Liver (tissue), 3 donors: ENCODE measurements at regions not wholly inside any gene's neighbourhood (a gene's known extent, or its start where the extent isn't known, plus 50 kb on each side); places are given as distances from the start of the nearest gene placed in this dataset.

Experiments
- GABPA ChIP-seq, 2 donors: IDR thresholded peaks in 1 of 2; conservative IDR thresholded peaks in 1 of 2; 2 replicates each; pipeline ENCODE4 v1.6.1; 2016; ENCODE audit warnings: antibody characterized with exemption in 2 of 2, mild to moderate bottlenecking in 1 of 2, moderate library complexity in 1 of 2
- JUND ChIP-seq, 2 donors: IDR thresholded peaks; 2 replicates each; pipeline ENCODE4 v1.6.1; 2016; ENCODE audit warnings: antibody characterized with exemption in 2 of 2
- NR2F2 ChIP-seq: IDR thresholded peaks from 2 replicates; pipeline ENCODE4 v1.6.1; 2016; ENCODE audit warnings: antibody characterized with exemption
- RAD21 ChIP-seq, 2 donors: IDR thresholded peaks; 2 replicates each; pipeline ENCODE4 v1.6.1; 2016; ENCODE audit warnings: antibody characterized with exemption in 2 of 2, mild to moderate bottlenecking in 2 of 2
- SP1 ChIP-seq: IDR thresholded peaks from 2 replicates; pipeline ENCODE4 v1.6.1; 2018; ENCODE audit warnings: antibody characterized with exemption, mild to moderate bottlenecking
- TAF1 ChIP-seq: conservative IDR thresholded peaks from 2 replicates; pipeline ENCODE4 v1.6.1; 2016; ENCODE audit warnings: antibody characterized with exemption, mild to moderate bottlenecking
- YY1 ChIP-seq: IDR thresholded peaks from 2 replicates; pipeline ENCODE4 v1.6.1; 2016; ENCODE audit warnings: antibody characterized with exemption, mild to moderate bottlenecking
- TF ChIP-seq, protein P1 (sequence below): fragments of 150-350 bp; IDR thresholded peaks from 2 replicates; pipeline ENCODE4 v1.5.1; 2017; ENCODE audit warnings: improper control_type of control experiment, low read depth, low read length; ENCODE audit not compliant: missing input control
- TF ChIP-seq, protein P2 (sequence below): IDR thresholded peaks from 2 replicates; pipeline ENCODE4 v1.6.1; 2016; ENCODE audit warnings: antibody characterized with exemption, mild to moderate bottlenecking
- TF ChIP-seq, protein P3 (sequence below): IDR thresholded peaks from 2 replicates; pipeline ENCODE4 v1.6.1; 2016; ENCODE audit warnings: antibody characterized with exemption
- TF ChIP-seq, protein P4 (sequence below): IDR thresholded peaks from 2 replicates; pipeline ENCODE4 v1.6.1; 2016; ENCODE audit warnings: antibody characterized with exemption
- TF ChIP-seq, protein P5 (sequence below): IDR thresholded peaks from 2 replicates; pipeline ENCODE4 v1.6.1; 2016; ENCODE audit warnings: antibody characterized with exemption
- donor health status: healthy.
- donor health status: healthy.

DNA sequence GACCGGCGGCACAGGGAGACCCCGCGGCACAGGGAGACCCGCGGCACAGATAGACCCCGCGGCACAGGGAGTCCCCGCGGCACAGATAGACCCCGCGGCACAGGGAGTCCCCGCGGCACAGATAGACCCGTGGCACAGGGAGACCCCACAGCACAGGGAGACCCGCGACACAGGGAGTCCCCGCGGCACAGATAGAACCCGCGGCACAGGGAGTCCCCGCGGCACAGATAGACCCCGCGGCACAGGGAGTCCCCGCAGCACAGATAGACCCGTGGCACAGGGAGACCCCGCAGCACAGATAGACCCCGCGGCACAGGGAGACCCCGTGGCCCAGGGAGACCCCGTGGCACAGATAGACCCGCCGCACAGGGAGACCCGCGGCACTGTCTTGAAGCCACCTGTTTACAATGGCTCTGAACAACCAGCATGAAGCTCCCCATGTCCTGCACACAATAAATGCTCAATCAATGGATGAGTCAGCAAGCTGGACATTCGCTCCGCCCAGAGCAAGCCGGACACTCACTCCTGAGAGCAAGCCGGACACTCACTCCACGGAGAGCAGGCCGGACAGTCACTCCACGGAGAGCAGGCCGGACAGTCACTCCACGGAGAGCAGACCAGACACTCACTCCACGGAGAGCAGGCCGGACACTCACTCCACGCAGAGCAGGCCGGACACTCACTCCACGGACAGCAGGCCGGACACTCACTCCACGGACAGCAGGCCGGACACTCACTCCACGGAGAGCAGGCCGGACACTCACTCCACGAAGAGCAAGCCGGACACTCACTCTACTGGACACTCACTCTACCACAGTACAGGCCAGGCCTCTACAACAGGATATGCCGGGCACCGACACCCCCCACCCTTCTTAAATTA lies 121.9 kb downstream of the RFLNA start:
- TF ChIP-seq, protein P1, sequence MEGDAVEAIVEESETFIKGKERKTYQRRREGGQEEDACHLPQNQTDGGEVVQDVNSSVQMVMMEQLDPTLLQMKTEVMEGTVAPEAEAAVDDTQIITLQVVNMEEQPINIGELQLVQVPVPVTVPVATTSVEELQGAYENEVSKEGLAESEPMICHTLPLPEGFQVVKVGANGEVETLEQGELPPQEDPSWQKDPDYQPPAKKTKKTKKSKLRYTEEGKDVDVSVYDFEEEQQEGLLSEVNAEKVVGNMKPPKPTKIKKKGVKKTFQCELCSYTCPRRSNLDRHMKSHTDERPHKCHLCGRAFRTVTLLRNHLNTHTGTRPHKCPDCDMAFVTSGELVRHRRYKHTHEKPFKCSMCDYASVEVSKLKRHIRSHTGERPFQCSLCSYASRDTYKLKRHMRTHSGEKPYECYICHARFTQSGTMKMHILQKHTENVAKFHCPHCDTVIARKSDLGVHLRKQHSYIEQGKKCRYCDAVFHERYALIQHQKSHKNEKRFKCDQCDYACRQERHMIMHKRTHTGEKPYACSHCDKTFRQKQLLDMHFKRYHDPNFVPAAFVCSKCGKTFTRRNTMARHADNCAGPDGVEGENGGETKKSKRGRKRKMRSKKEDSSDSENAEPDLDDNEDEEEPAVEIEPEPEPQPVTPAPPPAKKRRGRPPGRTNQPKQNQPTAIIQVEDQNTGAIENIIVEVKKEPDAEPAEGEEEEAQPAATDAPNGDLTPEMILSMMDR: no peak
- TF ChIP-seq GABPA (IDR thresholded peaks at IDR 0.05 in 1 of 2, conservative IDR thresholded peaks at IDR 0.05 in 1 of 2) (no peak), YY1 (no peak), SP1 (no peak), NR2F2 (no peak), TAF1 (no peak), RAD21 (IDR thresholded peaks at IDR 0.05) (no peak), JUND (IDR thresholded peaks at IDR 0.05) (no peak)
- TF ChIP-seq, protein P2, sequence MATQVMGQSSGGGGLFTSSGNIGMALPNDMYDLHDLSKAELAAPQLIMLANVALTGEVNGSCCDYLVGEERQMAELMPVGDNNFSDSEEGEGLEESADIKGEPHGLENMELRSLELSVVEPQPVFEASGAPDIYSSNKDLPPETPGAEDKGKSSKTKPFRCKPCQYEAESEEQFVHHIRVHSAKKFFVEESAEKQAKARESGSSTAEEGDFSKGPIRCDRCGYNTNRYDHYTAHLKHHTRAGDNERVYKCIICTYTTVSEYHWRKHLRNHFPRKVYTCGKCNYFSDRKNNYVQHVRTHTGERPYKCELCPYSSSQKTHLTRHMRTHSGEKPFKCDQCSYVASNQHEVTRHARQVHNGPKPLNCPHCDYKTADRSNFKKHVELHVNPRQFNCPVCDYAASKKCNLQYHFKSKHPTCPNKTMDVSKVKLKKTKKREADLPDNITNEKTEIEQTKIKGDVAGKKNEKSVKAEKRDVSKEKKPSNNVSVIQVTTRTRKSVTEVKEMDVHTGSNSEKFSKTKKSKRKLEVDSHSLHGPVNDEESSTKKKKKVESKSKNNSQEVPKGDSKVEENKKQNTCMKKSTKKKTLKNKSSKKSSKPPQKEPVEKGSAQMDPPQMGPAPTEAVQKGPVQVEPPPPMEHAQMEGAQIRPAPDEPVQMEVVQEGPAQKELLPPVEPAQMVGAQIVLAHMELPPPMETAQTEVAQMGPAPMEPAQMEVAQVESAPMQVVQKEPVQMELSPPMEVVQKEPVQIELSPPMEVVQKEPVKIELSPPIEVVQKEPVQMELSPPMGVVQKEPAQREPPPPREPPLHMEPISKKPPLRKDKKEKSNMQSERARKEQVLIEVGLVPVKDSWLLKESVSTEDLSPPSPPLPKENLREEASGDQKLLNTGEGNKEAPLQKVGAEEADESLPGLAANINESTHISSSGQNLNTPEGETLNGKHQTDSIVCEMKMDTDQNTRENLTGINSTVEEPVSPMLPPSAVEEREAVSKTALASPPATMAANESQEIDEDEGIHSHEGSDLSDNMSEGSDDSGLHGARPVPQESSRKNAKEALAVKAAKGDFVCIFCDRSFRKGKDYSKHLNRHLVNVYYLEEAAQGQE: no peak
- TF ChIP-seq, protein P3, sequence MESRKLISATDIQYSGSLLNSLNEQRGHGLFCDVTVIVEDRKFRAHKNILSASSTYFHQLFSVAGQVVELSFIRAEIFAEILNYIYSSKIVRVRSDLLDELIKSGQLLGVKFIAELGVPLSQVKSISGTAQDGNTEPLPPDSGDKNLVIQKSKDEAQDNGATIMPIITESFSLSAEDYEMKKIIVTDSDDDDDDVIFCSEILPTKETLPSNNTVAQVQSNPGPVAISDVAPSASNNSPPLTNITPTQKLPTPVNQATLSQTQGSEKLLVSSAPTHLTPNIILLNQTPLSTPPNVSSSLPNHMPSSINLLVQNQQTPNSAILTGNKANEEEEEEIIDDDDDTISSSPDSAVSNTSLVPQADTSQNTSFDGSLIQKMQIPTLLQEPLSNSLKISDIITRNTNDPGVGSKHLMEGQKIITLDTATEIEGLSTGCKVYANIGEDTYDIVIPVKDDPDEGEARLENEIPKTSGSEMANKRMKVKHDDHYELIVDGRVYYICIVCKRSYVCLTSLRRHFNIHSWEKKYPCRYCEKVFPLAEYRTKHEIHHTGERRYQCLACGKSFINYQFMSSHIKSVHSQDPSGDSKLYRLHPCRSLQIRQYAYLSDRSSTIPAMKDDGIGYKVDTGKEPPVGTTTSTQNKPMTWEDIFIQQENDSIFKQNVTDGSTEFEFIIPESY: no peak
- TF ChIP-seq, protein P4, sequence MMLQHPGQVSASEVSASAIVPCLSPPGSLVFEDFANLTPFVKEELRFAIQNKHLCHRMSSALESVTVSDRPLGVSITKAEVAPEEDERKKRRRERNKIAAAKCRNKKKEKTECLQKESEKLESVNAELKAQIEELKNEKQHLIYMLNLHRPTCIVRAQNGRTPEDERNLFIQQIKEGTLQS: no peak
- TF ChIP-seq, protein P5, sequence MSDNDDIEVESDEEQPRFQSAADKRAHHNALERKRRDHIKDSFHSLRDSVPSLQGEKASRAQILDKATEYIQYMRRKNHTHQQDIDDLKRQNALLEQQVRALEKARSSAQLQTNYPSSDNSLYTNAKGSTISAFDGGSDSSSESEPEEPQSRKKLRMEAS: no peak
